Upper lobe of left lung (tissue), 4 donors: ENCODE measurements at regions not wholly inside any gene's neighbourhood (a gene's known extent, or its start where the extent isn't known, plus 50 kb on each side); places are given as distances from the start of the nearest gene placed in this dataset.

Experiments used
- EP300 ChIP-seq, 4 donors: sonication (generic); formaldehyde crosslinking; IDR thresholded peaks; one replicate each; pipeline ENCODE4 v1.5.1; 2017; ENCODE audit warnings: antibody characterized with exemption in 4 of 4, control low read depth in 2 of 4
- POLR2A ChIP-seq, 4 donors: fragments of 450-650 bp; IDR thresholded peaks; one replicate each; pipeline ENCODE4 v1.5.1; 2016 to 2017; ENCODE audit warnings: antibody characterized with exemption in 4 of 4, mild to moderate bottlenecking in 2 of 4

- no peak for TF ChIP-seq POLR2A (IDR thresholded peaks at IDR 0.05)
- no peak for TF ChIP-seq EP300 (IDR thresholded peaks at IDR 0.05)
Measured at GRCh38 chr10:100642295-100642994, 102.9 kb upstream of the PAX2 start.
